ENCODE measurements at regions not wholly inside any gene's neighbourhood (a gene's known extent, or its start where the extent isn't known, plus 50 kb on each side); places are given as distances from the start of the nearest gene placed in this dataset.

DNA sequence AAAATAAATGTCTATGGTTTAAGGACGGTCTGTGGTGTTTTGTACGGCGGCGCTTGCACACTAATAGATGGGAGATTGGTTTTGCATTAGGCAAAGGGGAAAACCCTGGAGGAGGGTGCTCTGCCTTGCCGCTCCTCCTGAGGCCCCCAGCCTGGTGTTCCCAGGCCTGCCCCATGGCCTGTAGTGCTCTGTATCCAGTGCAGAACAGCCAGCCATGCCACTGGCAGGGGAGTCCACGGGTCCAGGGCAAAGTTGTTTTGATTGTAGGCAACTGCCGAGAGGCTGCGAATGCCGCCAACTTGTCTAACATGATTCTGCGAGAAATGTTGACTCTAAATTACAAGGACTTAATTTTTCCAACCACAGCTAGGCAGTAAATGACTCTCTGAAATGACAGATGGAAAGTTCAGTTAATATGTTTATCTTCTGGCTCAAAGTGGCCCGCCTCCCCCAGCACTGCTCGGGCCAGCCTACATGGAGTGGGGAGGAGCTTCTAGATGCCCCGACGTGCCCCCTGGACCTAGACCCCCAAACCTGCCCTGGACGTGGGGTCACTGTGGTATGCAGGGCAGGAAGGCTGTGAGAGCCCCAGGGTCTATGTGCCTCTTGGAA lies 104.6 kb upstream of the GDF10 start:
- no peak for DNase-seq

DNA sequence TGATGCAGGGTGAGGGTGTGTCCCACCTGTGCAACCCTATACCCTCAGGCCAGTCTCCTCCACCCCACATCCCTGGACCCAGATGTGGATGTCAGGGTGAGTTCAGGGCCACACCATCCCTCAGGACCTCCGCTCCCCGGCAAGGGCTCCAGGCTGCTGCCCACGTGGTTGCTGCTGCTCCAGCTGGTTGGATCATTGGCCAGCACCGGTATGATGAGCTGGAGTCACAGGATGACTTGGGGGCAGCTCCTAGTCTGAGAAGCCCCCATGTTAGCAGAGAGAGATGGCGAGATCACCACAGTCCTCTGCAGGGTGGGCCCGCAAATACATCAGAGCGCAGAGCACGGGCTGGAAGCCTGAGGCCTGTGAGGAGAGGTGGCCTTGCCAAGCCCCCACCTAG lies 103.3 kb upstream of the GDF10 start:
- DNase-seq: no peak

DNA sequence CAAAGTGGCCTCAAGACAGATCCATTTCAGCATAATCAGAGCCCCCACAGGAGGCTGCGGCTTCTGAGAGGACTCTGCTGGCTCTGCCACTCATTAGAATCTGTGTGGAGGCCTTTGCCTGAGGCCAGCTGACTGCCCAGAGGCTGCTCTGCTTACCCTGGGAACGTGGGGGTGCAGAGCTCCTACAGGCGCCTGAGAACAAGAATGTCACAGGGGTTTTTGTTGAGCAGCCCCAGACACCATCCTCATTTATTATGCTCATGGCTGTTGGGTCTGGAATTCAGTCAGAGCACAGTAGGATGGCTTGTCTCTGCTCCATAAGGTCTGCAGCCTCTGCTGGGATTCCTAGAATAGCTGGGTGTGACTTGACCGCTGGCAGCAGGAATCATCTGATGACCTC lies 101.8 kb upstream of the GDF10 start:
- no peak for DNase-seq

GRCh38 chr10:47205192-47205591 lies 94.8 kb upstream of the GDF10 start:
- DNase-seq: no peak

DNA sequence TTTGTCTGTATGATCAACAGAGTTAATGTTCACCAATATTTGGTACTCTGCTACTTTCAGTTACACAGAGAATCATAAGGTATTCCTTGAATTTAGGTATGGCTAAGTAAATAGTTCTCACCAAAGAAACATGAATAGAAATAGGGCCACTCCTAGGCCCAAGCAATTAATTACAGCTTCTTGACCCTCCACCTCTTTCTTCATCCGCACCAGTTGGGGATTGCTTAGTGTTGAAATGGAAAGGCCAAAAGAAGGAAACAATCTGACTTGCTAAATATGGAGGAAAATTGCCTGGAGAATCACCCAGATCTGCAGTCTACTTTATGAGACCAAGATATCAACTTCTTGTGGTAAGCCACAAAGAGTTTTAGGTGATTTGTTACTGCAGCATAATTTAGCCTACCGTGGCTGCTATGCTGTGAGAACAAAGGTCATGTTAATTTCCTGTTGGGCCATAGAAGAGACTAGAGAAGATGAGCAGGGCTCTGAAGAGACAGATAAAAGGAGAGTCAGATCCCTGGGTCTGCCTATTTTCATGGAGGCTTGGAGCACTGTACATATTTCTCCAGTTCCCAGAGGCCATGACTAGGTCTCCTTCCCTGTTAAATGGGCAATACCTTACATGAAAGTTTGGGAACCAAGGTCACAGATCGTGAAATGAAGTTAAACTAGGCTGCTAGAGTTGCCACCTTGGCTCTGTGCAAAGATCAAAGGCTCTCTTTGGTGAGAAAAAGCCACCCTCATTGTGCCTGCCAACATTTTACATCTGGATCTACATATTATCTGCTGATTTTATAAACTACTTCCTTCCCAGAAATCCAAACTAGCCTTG lies 93.3 kb upstream of the GDF10 start:
- no peak for DNase-seq

DNA sequence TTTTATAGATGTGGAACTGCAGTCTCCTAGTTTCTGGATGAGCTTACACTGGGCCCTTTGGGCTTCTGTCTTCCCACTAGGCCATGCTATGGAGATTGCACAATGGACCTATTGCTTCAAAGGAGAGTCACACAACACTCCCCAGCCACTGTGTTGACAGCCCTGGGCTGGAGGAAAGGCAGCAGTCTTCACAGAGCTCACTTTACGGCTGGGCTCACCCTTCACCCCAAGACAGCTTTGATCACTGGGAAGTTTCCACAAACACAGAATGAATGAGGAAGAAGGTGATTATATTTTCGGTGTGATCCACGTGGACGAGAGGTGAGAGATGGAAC lies 92.7 kb upstream of the GDF10 start:
- DNase-seq: no peak

- no peak for DNase-seq
These were observed 92.0 kb upstream of the GDF10 start for GRCh38 chr10:47207894-47208469.

DNA sequence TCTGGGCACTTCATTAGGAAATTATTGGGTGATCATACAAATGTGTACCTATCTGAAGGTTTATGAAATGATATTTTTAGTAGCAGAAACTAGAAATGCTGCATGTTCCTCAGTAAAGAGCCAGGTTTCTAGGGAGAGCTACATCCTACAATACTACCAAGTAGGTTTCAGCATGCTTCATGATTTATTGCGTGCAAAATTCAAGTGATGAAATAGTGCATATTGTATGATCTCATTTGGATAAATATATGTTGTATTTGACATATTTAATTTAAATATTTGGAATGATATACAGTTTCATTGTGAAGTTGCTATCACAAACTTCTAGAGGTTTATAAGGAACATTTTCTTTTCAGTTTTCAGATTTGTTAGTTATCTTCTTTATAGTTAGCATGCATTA lies 90.5 kb upstream of the GDF10 start:
- DNase-seq: no peak

DNA sequence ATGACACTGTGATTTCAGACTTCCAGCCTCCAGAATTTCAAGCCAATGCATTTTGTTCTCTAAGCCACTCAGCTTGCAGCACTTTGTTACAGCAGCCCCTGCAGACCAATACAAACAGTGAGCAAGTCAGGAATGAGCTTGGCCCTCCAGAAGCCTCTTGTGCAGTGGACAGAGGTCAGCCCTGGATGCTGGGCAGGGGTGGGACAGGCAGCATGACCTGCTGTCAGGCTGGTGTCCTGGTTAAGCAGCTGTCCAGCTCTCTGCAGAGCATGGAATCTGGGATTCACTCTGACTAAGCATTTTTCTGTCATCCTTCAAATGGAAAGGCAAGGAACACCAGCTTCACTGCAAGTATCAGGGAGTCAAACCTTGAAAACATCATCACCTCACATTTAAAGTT lies 85.5 kb upstream of the GDF10 start:
- DNase-seq: no peak

DNA sequence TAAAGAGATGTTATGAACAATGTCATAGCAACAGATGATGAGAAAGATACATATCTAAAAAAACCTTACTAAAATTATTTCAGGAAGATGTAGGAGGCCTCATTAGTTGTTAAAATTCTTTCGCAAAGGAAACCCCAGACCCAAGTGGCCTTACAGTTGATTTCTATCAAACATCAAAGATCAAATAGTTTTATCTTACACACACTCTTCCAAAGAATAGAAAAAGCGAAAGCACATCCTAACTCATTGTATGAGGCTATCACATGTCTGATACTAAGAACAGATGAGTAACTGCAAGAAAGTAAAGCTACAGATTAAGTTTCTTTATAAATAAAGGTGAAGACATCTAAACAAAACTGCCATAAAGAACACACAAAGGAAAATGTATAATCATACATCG lies 82.9 kb upstream of the GDF10 start:
- DNase-seq: no peak

DNA sequence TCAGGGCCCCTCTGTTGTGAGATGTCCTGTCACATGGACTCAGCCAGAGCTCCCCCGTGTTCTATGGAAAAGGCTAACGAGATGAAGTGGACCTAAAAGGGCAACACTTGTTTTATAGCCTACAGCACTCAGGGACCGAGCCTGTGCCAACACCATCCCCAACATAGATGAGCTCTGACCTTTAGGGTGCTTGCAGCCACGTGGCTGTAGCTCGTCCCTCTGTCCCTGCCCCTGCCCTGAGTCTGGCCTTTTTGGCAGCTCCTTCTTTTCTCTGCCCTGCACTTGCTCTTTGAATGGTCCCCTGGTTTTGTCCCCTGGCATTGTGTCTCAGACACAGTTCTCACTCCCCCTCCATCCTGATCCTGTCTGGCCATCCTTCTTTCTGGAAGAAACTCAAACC lies 81.2 kb upstream of the GDF10 start:
- no peak for DNase-seq

DNA sequence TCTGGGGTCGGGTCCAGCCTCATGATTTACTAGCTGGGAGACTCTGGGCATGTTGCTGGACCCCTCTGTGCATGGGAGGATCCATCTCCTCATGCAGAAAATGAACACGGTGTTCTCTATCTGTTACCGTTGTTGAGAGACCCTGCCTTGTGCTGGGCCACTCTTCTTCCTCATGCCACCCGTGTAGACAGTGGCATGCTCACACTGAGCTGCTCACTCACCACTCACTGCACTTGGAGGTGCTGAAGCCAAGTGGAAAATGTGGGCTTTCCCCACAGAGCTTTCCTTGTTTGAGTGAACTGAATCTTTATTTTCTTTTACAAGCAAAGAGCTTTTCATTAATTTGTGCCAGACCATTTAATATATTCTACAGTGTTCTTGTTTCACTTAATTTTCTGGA lies 77.5 kb upstream of the GDF10 start:
- DNase-seq: no peak

GRCh38 chr10:47223236-47223635 lies 76.8 kb upstream of the GDF10 start:
- no peak for DNase-seq

GRCh38 chr10:47224546-47225218 lies 75.3 kb upstream of the GDF10 start:
- DNase-seq: no peak

DNA sequence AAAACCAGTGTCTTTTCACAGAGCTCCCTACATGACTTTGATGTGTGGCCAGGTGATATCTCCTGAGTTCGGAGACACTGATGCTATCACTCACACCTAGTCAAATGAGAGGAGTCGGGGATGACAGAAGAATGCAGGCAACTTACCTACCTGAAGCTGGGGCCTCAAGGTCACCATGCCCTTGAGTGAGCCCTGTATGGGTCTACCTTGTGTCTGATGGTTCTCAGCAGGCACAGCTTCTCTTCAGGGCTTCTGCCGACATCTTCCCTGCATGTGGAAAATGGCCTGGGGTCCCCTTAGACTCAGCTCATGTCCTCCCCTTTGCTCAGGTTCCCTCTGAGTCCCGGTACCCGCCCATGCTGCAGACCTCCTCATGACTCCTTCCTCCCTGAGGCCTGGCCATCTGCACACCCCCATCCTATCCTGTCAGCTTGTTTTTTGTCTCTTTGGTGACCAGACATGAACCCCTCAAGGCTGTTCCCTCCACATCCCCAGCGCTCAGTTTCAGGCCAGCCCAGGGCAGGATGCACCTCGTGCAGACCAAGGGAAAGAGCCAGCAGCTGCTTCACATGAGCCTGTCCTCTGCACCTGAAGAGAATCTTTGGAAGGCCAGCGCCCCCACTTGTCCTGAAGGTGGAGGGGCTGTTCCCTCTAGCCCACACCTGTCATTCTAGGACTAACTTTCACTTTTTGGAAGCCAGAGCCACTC lies 74.6 kb upstream of the GDF10 start:
- no peak for DNase-seq

- no peak for DNase-seq
These were observed 73.9 kb upstream of the GDF10 start for GRCh38 chr10:47225928-47226645.

GRCh38 chr10:47230482-47230881 lies 69.5 kb upstream of the GDF10 start:
- no peak for DNase-seq

- no peak for DNase-seq
These were observed 69.0 kb upstream of the GDF10 start for GRCh38 chr10:47230957-47231356.

DNA sequence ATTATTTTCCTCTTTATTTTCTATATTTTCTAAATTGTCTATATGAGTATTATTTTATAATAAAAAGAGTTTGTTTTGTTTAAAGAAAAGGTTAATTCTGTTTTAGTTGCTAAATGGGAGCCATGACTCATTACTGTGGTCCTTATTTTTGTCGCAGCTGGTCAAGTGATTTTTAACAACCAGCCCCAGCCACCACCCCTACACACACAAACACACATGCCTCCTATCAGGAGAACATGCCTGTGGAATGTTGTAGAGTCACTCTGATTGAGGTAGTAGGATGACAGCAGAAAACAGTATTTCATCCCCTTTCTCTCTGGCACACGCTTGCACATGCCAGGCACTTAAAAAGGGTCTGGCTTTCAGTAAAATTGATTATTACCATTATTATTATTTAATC lies 68.6 kb upstream of the GDF10 start:
- no peak for DNase-seq

DNA sequence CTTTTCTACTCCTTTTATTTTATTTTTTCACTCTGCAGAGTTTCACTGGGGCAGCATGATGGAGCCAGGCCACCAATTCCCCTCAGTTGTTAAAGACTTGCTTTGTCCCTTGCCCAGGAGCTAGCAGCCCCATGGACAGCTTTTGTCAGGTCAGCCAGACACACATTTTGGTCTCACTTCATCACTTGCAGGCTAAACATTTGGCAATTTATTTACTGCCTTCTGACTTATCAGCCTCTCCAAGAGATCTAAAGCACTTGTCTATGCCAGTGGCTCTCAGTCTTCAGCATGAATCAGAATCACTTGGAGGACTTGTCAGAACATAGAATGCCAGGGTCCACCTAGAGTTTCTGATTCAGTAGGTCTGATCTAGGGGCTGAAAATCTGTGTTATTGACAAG lies 66.4 kb upstream of the GDF10 start:
- DNase-seq: no peak

- no peak for DNase-seq
These were observed 64.5 kb upstream of the GDF10 start for GRCh38 chr10:47235484-47235883.

Measured in activated T-cell treated with anti-CD3 and anti-CD28 coated beads, Interleukin-2, amount 50 U/mL, for 1 hour (primary cell).